Epithelial cell of prostate (primary cell): ENCODE measurements at regions not wholly inside any gene's neighbourhood (a gene's known extent, or its start where the extent isn't known, plus 50 kb on each side); places are given as distances from the start of the nearest gene placed in this dataset.
A peak's percentile ranks its signal among the peaks of the same experiment; 100 is the strongest.
"Not testable (repeated sequence)": the region's sequence is repeated elsewhere in the genome, so short reads cannot be mapped to it uniquely, and the experiment has no call there.

ENCODE experiments used
- DNase-seq: peaks from one replicate; pipeline ENCODE4 v3.0.0-alpha.2; 2011; ENCODE audit warnings: low read depth, low spot score
- H3K27ac ChIP-seq: fragments of 450-650 bp; 2 replicates; pipeline ENCODE4 v1.5.1; 2017; ENCODE audit warnings: mild to moderate bottlenecking

GRCh38 chr11:103584021-103584420, 452.4 kb upstream of the DDI1 start:
- H3K27ac ChIP-seq: no peak overlapping the region
- DNase-seq: no peak

GRCh38 chr11:103584720-103585119, 451.7 kb upstream of the DDI1 start:
- no peak for DNase-seq
- H3K27ac ChIP-seq: no peak overlapping the region

GRCh38 chr11:103585401-103585800, 451.0 kb upstream of the DDI1 start:
- H3K27ac ChIP-seq: no peak overlapping the region
- no peak for DNase-seq

- no peak overlapping the region for H3K27ac ChIP-seq
- DNase-seq: no peak
Measured at GRCh38 chr11:103585911-103586310, 450.5 kb upstream of the DDI1 start.

GRCh38 chr11:103586756-103587155, 449.7 kb upstream of the DDI1 start:
- no peak overlapping the region for H3K27ac ChIP-seq
- no peak for DNase-seq

- peak overlapping the region; percentile 8 for H3K27ac ChIP-seq
- no peak for DNase-seq
Measured at GRCh38 chr11:103587901-103588788, 448.3 kb upstream of the DDI1 start.

GRCh38 chr11:103591554-103591953, 444.9 kb upstream of the DDI1 start:
- no peak for DNase-seq
- no peak overlapping the region for H3K27ac ChIP-seq

- H3K27ac ChIP-seq: no peak overlapping the region
- DNase-seq: no peak
Measured at GRCh38 chr11:103594283-103594682, 442.2 kb upstream of the DDI1 start.

GRCh38 chr11:103596315-103596714, 440.1 kb upstream of the DDI1 start:
- DNase-seq: no peak
- H3K27ac ChIP-seq: no peak overlapping the region

- no peak overlapping the region for H3K27ac ChIP-seq
- DNase-seq: no peak
Measured at GRCh38 chr11:103601225-103601846, 435.1 kb upstream of the DDI1 start.

- DNase-seq: no peak
- no peak overlapping the region for H3K27ac ChIP-seq
Measured at GRCh38 chr11:103602840-103603239, 433.6 kb upstream of the DDI1 start.

- no peak for DNase-seq
Measured at GRCh38 chr11:103604310-103604709, 432.1 kb upstream of the DDI1 start.

GRCh38 chr11:103608566-103608965, 427.9 kb upstream of the DDI1 start:
- DNase-seq: no peak
- peak overlapping the region; percentile 44 for H3K27ac ChIP-seq

More at GRCh38 chr11:103604310-103604709, 432.1 kb upstream of the DDI1 start:
- no peak overlapping the region for H3K27ac ChIP-seq

GRCh38 chr11:103609117-103610066, 427.0 kb upstream of the DDI1 start:
- H3K27ac ChIP-seq: peak overlapping the region; percentile 44
- DNase-seq: peak; percentile 39

GRCh38 chr11:103610435-103610834, 426.0 kb upstream of the DDI1 start:
- DNase-seq: no peak
- no peak overlapping the region for H3K27ac ChIP-seq

- not testable (repeated sequence) for H3K27ac ChIP-seq, DNase-seq
Measured at GRCh38 chr11:103611526-103612260, 424.7 kb upstream of the DDI1 start.

- not testable (repeated sequence) for H3K27ac ChIP-seq, DNase-seq
Measured at GRCh38 chr11:103612451-103612850, 424.0 kb upstream of the DDI1 start.

GRCh38 chr11:103616586-103616985, 419.9 kb upstream of the DDI1 start:
- not testable (repeated sequence) for DNase-seq, H3K27ac ChIP-seq

GRCh38 chr11:103618528-103618927, 417.9 kb upstream of the DDI1 start:
- no peak for DNase-seq

GRCh38 chr11:103619480-103619879, 417.0 kb upstream of the DDI1 start:
- no peak for DNase-seq
- no peak overlapping the region for H3K27ac ChIP-seq

More at GRCh38 chr11:103618528-103618927, 417.9 kb upstream of the DDI1 start:
- no peak overlapping the region for H3K27ac ChIP-seq
